H9 (cell line): ENCODE measurements at regions not wholly inside any gene's neighbourhood (a gene's known extent, or its start where the extent isn't known, plus 50 kb on each side); places are given as distances from the start of the nearest gene placed in this dataset.

Experiments
- DNase-seq: peaks from one replicate; pipeline ENCODE4 v3.0.0-alpha.2; 2017
- H2AFZ ChIP-seq: one replicate; pipeline ENCODE4 v1.6.1; 2013; ENCODE audit warnings: mild to moderate bottlenecking, low read length, control low read depth, moderate library complexity
- H2AK5ac ChIP-seq: 2 replicates; pipeline ENCODE4 v1.6.1; 2013; ENCODE audit warnings: low read length, control low read depth, mixed read lengths; ENCODE audit not compliant: insufficient read length
- H2BK120ac ChIP-seq: one replicate; pipeline ENCODE4 v1.6.1; 2013; ENCODE audit warnings: low read depth, mild to moderate bottlenecking, low read length, control low read depth, inconsistent platforms; ENCODE audit not compliant: poor library complexity, severe bottlenecking
- H2BK12ac ChIP-seq: 2 replicates; pipeline ENCODE4 v1.6.1; 2013; ENCODE audit warnings: low read length, control low read depth, mixed read lengths, low read depth; ENCODE audit not compliant: insufficient read length
- H2BK15ac ChIP-seq: 2 replicates; pipeline ENCODE4 v1.6.1; 2013; ENCODE audit warnings: low read depth, low read length, control low read depth
- H2BK20ac ChIP-seq: one replicate; pipeline ENCODE4 v1.6.1; 2013; ENCODE audit warnings: low read depth, mild to moderate bottlenecking, low read length, control low read depth, inconsistent platforms; ENCODE audit not compliant: poor library complexity, severe bottlenecking
- H2BK5ac ChIP-seq: 2 replicates; pipeline ENCODE4 v1.6.1; 2013; ENCODE audit warnings: low read length, control low read depth, mixed read lengths; ENCODE audit not compliant: insufficient read length
- H3K14ac ChIP-seq: 2 replicates; pipeline ENCODE4 v1.6.1; 2013; ENCODE audit warnings: low read length, control low read depth; ENCODE audit not compliant: insufficient read depth
- H3K18ac ChIP-seq: 2 replicates; pipeline ENCODE4 v1.6.1; 2013; ENCODE audit warnings: low read depth, mild to moderate bottlenecking, mixed read lengths, low read length, control low read depth; ENCODE audit not compliant: insufficient read length
- H3K23ac ChIP-seq: 2 replicates; pipeline ENCODE4 v1.6.1; 2013; ENCODE audit warnings: low read length, control low read depth, mixed read lengths, low read depth; ENCODE audit not compliant: insufficient read length
- H3K23me2 ChIP-seq: 2 replicates; pipeline ENCODE4 v1.6.1; 2013; ENCODE audit warnings: low read depth, mild to moderate bottlenecking, mixed read lengths, low read length, control low read depth; ENCODE audit not compliant: insufficient read length, poor library complexity, severe bottlenecking
- H3K27ac ChIP-seq: 2 replicates; pipeline ENCODE4 v1.5.1; 2013; ENCODE audit warnings: low read length, control low read depth, mixed read lengths, low read depth; ENCODE audit not compliant: insufficient read length
- H3K27me3 ChIP-seq: 2 replicates; pipeline ENCODE4 v1.6.1; 2013; ENCODE audit warnings: low read length, control low read depth, inconsistent platforms; ENCODE audit not compliant: insufficient read depth
- H3K4ac ChIP-seq: 2 replicates; pipeline ENCODE4 v1.6.1; 2013; ENCODE audit warnings: low read depth, mild to moderate bottlenecking, control low read depth, inconsistent platforms, low read length, moderate library complexity
- H3K4me1 ChIP-seq: 2 replicates; pipeline ENCODE4 v1.6.1; 2013; ENCODE audit warnings: low read length, control low read depth, inconsistent platforms; ENCODE audit not compliant: insufficient read depth
- H3K4me2 ChIP-seq: 2 replicates; pipeline ENCODE4 v1.6.1; 2013; ENCODE audit warnings: low read length, control low read depth, mixed read lengths; ENCODE audit not compliant: insufficient read length, insufficient read depth
- H3K56ac ChIP-seq: 2 replicates; pipeline ENCODE4 v1.6.1; 2013; ENCODE audit warnings: low read depth, mild to moderate bottlenecking, mixed read lengths, low read length, control low read depth; ENCODE audit not compliant: insufficient read length
- H3K79me1 ChIP-seq: 2 replicates; pipeline ENCODE4 v1.6.1; 2013; ENCODE audit warnings: low read depth, mild to moderate bottlenecking, moderate library complexity, low read length, control low read depth, inconsistent platforms; ENCODE audit not compliant: insufficient read depth, poor library complexity, severe bottlenecking
- H3K79me2 ChIP-seq: 2 replicates; pipeline ENCODE4 v1.6.1; 2013; ENCODE audit warnings: low read length, control low read depth, inconsistent platforms; ENCODE audit not compliant: insufficient read depth
- H3K9ac ChIP-seq: 2 replicates; pipeline ENCODE4 v1.6.1; 2013; ENCODE audit warnings: low read length, control low read depth, mixed read lengths; ENCODE audit not compliant: insufficient read length; ENCODE audit errors: extremely low read depth
- H3K9me3 ChIP-seq: one replicate; pipeline ENCODE4 v1.6.1; 2013; ENCODE audit warnings: low read depth, low read length, inconsistent platforms; ENCODE audit not compliant: control insufficient read depth
- H3T11ph ChIP-seq: one replicate; pipeline ENCODE4 v1.6.1; 2013; ENCODE audit warnings: mild to moderate bottlenecking, low read length, control low read depth, inconsistent platforms
- H4K20me1 ChIP-seq: one replicate; pipeline ENCODE4 v1.6.1; 2013; ENCODE audit not compliant: control insufficient read depth, insufficient read length, insufficient read depth
- H4K5ac ChIP-seq: 2 replicates; pipeline ENCODE4 v1.6.1; 2013; ENCODE audit warnings: low read depth, mild to moderate bottlenecking, mixed read lengths, low read length, control low read depth; ENCODE audit not compliant: insufficient read length
- H4K8ac ChIP-seq: replicated peaks from 2 replicates; pipeline ENCODE4 v1.6.1; 2013; ENCODE audit warnings: low read length, control low read depth, mixed read lengths, low read depth; ENCODE audit not compliant: insufficient read length
- H4K91ac ChIP-seq: 2 replicates; pipeline ENCODE4 v1.6.1; 2013; ENCODE audit warnings: low read depth, mild to moderate bottlenecking, moderate library complexity, mixed read lengths, low read length, control low read depth; ENCODE audit not compliant: insufficient read length
- H3K27ac Mint-ChIP-seq, 3 experiments: 2 replicates in 2 of 3; 3 replicates in 1 of 3; pipeline ENCODE4 v1.8.0; 2020 to 2021; ENCODE audit warnings: mixed read lengths in 3 of 3, mild to moderate bottlenecking in 1 of 3, moderate library complexity in 1 of 3
- H3K27me3 Mint-ChIP-seq: 2 replicates; pipeline ENCODE4 v1.8.0; 2021; ENCODE audit warnings: low read depth, mild to moderate bottlenecking, moderate library complexity, mixed read lengths
- H3K36me3 Mint-ChIP-seq, 3 experiments: 2 replicates in 2 of 3; 3 replicates in 1 of 3; pipeline ENCODE4 v1.8.0; 2020 to 2021; ENCODE audit warnings: low read depth in 3 of 3, mixed read lengths in 3 of 3; ENCODE audit not compliant: insufficient read depth in 1 of 3
- H3K4me1 Mint-ChIP-seq, 2 experiments: 2 replicates each; pipeline ENCODE4 v1.8.0; 2020; ENCODE audit warnings: mixed read lengths in 2 of 2
- H3K4me3 Mint-ChIP-seq, 2 experiments: 2 replicates in 1 of 2; 3 replicates in 1 of 2; pipeline ENCODE4 v1.8.0; 2020 to 2021; ENCODE audit warnings: mild to moderate bottlenecking in 2 of 2, mixed read lengths in 2 of 2, moderate library complexity in 1 of 2
- H3K9me3 Mint-ChIP-seq, 2 experiments: 2 replicates in 1 of 2; 3 replicates in 1 of 2; pipeline ENCODE4 v1.8.0; 2020; ENCODE audit warnings: mild to moderate bottlenecking in 2 of 2, mixed read lengths in 2 of 2, moderate library complexity in 1 of 2
- CTCF ChIP-seq: fragments of 200-600 bp; sonication (generic); conservative IDR thresholded peaks from 3 replicates; pipeline ENCODE4 v1.8.0; 2021; ENCODE audit warnings: antibody characterized with exemption, mild to moderate bottlenecking
- WGBS: extraction: QIAGEN DNeasy Blood & Tissue Kit; methylation state at CpG from one replicate; pipeline ENCODE4 v1.1.7; 2013; ENCODE audit warnings: missing lambda C conversion rate, low lambda C conversion rate, mixed read lengths; ENCODE audit not compliant: insufficient read length; ENCODE audit errors: extremely low coverage; 5-methylcytosine and 5-hydroxymethylcytosine counted together

- Mint-ChIP-seq H3K4me3 (no peak overlapping the region), H3K27ac (no peak overlapping the region), H3K9me3 (peaks cover 54 to 65% of the 10 kb centered on the region in 2 experiments), H3K27me3 (no peaks in the 10 kb centered on the region), H3K4me1 (peaks cover 3 to 5% of the 10 kb centered on the region in 2 experiments; a peak in 1 of 4 replicates), H3K36me3 (peaks cover 0 to 12% (median 3%) of the 10 kb centered on the region in 3 experiments; a peak in 4 of 7 replicates)
- Histone ChIP-seq H3K79me2 (no peaks in the 10 kb centered on the region), H3K18ac (no peak overlapping the region), H2BK20ac (no peak overlapping the region), H2BK120ac (no peak overlapping the region), H4K20me1 (no peaks in the 10 kb centered on the region), H4K8ac (no peak overlapping the region), H2BK15ac (no peak overlapping the region), H3K14ac (no peak overlapping the region), H3K4me2 (no peak overlapping the region), H2AFZ (no peak overlapping the region), H2BK12ac (no peak overlapping the region), H3K9ac (no peak overlapping the region), H3K79me1 (no peaks in the 10 kb centered on the region), H3K4me1 (no peaks in the 10 kb centered on the region; the same call in 1 of the 2 replicates), H3K27me3 (no peaks in the 10 kb centered on the region), H3K9me3 (peaks cover 18% of the 10 kb centered on the region), H3K23me2 (no peaks in the 10 kb centered on the region), H2BK5ac (no peak overlapping the region), H3K56ac (no peak overlapping the region), H3K23ac (no peak overlapping the region), H3K27ac (no peak overlapping the region), H2AK5ac (no peak overlapping the region), H4K5ac (no peak overlapping the region), H4K91ac (no peak overlapping the region), H3T11ph (no peak overlapping the region), H3K4ac (no peak overlapping the region)
- TF ChIP-seq CTCF = no peak
- DNase-seq = no peak
- no CpG with 5 or more reads among the region's 1 CpG for WGBS
These were observed 466.0 kb downstream of the KCNJ18 start for GRCh38 chr17:22158364-22158763.
